Activated T-cell treated with anti-CD3 and anti-CD28 coated beads for 4 hours (primary cell): ENCODE measurements at regions not wholly inside any gene's neighbourhood (a gene's known extent, or its start where the extent isn't known, plus 50 kb on each side); places are given as distances from the start of the nearest gene placed in this dataset.
"Not testable (repeated sequence)": the region's sequence is repeated elsewhere in the genome, so short reads cannot be mapped to it uniquely, and the experiment has no call there.

Source experiments
- DNase-seq: peaks from one replicate; pipeline ENCODE4 v3.0.0-alpha.2; 2020

DNA sequence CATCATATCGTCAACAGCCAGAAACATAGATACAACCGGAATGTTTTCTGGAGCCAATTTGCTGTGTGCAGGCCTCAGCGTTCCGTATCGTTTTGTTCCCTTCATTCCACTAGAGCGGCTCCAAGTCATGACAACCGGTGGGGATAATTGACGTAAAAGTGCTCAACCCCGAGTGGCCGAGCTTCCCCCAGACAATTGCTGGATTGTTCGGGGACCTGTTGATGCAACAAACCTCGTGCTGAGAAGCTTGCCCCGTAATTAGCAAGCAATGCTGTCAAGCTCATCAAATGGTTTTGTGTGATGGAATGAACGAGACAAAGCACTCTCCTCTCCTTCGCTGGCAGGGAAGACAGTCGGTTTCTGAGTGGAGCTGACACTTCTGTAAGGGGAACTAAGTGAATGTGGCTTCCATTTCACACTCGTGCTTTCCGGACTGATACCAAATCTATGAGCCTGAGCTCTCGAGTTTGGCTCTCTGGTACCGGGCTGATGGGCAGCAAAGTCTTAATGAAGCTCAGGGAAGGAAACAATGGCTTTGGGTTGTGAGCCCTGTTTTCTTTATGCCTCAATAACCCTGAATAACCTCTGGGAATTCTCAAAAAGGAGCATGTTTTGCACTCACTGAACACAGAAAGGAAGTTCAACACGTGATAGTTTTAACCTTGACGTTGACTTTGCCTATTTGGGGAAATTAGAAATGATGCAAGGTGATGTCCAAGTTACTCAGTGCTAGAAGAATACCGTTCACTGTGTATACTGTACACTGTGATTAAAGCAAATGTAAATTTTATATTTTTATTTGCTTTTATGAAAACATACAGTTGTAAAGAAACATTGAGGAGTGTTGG, 220.5 kb downstream of the BAMBI start:
- DNase-seq = no peak

- DNase-seq = no peak
Measured at GRCh38 chr10:28902215-28902614, 224.9 kb downstream of the BAMBI start.

DNA sequence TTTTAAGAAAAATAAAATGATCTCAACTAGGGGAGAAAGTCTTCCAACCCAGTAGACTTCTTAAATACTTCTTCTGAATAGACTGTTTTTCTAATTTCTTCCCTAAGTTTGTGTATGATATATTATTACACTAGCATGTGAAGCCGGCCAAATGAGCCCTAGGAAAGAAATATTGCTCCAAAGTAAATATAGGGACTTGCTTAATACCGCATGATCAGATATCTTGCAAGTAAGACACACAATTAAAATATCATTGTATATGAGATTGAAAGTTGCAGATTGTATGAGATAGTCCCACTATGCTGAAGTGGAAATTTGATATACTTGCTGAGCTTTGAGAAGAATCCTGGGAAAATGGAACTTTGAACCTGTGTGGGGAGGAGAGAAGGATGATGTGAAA, 225.7 kb downstream of the BAMBI start:
- no peak for DNase-seq

GRCh38 chr10:28903736-28904135, 226.4 kb downstream of the BAMBI start:
- no peak for DNase-seq

DNA sequence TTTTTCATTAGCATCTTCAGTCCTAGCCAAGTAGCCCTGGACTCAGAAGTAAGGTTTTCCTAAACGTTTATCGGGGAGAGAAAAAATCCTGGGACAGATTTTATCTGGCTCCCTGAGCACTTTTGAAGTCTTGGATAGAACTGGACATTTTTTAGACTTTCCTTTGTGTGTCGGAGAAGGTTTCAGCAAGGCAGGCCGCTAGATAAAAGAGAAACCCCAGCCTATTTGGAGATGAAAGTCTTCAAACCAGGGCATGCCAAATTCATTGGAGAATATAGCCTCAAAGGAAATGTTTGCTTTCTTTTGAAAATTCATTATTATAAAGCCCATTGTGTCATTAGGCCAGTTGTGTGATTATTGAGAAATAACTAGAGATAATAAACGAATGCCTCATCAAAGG, 228.1 kb downstream of the BAMBI start:
- DNase-seq = no peak

- no peak for DNase-seq
Measured at GRCh38 chr10:28906011-28906411, 228.7 kb downstream of the BAMBI start.

DNA sequence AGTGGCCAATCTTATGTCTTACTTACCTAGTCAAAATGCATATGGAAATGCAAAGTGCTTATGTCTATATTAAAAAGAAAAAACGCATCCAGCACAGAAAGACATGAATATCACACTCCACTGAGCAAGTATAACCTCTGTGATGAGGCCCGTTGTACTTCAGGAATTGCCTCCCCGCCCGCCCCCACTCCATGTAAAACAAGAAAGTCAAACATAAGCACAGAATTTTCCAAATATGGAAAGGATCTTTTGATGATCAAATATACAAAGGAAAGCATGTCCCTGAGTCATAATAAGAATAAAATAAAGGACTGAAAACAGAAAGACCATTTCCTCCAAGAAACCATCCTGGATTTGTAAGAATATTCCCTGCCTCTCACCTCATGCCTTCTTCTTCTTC, 229.1 kb downstream of the BAMBI start:
- no peak for DNase-seq

GRCh38 chr10:28906934-28907333, 229.6 kb downstream of the BAMBI start:
- no peak for DNase-seq

- no peak for DNase-seq
Measured at GRCh38 chr10:28909875-28910274, 232.6 kb downstream of the BAMBI start.

DNA sequence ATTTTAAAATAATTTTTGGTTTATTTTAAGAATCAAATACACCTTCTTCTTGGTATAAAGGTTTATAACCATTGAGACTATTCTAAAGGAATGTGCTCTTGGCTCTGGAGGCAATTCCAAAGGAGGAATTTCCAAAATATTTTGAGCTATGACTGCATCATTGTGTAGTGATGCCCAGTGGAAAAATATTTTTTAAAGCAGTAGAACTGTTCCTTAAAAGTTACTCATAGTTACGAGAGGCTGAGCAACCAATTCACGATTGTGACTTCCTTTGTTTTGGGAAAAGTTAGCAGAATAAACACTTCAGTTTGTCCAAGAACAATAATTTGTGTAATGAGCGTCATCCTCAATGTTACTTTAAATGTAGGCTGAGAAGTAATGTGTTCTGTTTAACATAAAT, 233.6 kb downstream of the BAMBI start:
- no peak for DNase-seq

DNA sequence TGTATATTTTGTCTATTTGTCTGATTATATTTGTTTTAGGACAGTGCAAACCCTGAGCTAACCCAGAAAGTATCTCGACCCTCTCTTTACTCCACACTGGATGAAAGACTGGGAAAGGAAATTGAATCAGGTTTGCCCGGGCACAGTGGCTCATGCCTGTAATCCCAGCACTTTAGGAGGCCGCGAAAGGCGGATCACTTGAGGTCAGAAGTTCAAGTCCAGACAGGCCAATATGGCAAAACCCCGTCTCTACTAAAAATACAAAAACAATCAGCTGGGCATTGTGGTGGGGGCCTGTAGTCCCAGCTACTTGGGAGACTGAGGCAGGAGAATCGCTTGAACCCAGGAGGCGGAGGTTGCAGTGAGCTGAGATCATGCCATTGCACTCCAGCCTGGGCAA, 234.2 kb downstream of the BAMBI start:
- not testable (repeated sequence) for DNase-seq

DNA sequence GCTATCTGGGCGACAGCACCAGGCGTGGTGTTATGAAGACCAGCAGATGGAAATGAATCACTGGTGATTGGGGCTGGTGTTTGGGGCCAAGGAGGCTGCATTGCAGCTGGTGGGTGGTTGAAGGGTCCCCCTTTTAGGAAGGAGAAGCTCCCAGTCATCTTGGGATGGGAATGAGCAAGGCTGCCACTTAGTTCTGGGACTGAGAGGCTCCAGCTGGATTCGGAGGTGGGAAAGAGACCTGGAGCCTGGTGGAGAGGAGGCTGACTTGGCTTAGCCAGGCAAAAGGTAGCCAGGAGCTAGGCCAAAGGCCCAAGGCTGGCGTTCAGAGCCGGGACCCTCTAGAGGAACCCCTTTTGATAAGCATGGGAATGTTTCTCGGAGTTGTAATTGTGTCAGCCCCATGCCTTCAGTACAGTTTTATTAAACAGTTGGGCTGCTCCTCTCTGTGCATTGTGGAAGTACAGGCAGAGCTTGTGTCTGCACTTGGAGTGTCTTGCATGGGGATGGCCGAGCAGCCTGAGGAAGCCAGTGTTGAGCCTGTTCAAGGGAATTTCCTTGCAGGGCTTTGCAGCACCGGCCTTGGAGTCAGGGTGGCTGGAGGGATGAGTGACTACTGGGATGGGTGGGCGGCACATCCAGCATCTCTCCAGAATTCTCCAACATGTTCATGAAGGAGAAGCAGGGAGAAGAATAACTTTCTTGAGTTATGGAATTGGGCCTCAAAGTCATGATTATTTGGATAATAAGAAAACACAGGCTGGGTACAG, 234.9 kb downstream of the BAMBI start:
- no peak for DNase-seq

DNA sequence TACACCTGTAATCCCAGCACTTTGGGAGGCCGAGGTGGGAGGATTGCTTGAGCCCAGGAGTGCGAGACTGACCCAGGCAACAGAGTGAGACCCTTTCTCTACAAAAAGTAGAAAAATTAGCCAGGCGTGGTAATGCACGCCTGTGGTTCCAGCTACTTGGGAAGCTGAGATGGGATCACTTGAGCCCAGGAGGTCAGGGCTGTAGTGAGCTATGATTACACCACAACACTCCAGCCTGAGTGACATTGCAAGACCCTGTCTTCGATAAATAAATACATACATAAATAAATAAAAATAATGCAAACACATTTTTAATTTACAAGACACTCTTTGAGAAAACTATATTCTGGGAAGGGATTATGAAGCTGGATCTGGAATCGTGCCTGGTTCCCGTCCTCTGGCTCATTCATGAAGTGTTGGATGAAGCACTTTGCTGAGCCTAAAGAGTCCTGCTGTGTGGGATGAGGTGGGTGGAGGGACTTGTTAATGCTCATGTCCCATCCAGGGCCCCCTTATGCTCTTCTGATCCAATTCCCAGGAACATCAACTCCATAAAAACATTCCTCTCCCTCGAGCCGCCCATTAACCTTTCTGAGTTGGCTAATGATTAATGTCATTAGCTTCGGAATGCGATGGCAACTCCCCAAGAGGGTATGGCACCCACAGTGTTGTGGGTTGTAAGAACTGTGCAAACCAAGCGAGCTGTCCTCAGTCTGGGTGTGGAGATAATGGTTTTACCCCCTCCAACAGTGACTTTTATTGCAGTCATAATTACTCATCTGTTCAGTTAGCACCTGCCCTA, 236.3 kb downstream of the BAMBI start:
- no peak for DNase-seq

GRCh38 chr10:28914701-28915100, 237.4 kb downstream of the BAMBI start:
- no peak for DNase-seq

- no peak for DNase-seq
Measured at GRCh38 chr10:28915989-28916588, 238.8 kb downstream of the BAMBI start.

DNA sequence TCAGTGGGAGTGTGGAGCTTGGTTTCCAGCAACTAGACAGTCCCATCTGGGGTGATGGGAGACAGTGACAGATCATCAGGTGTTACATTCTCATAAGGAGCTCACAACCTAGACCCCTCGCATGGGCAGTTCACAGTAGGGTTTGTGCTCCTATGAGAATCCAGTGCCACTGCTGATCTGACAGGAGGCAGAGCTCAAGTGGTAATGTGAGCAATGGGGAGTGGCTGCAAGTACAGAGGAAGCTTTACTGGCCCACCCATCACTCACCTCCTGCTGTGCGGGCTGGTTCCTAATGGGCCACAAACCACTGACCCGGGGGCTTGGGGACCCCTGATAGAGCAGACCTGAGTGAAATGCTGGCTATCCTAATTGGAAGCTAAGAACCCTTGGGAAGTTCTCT, 242.8 kb downstream of the BAMBI start:
- DNase-seq = no peak

- DNase-seq = no peak
Measured at GRCh38 chr10:28922127-28922526, 244.8 kb downstream of the BAMBI start.

DNA sequence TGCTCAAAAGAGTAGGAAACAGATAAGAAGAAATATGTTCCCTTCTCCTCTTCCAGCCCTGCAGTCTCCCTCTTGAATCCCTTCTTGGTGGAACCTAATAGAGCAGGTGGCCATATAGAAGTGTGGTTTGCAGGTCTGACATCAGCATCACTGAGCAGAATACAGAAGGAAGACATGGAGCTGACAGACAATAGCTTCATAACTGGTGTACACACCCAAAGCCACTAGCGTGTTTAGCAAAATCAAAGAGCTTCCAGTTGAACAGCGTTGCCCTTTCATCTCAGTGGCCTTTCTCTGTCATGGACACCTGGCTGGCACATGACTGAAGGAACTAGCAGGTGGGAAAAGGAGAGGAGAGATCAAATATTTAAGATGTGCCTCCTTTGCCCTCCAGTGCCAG, 245.5 kb downstream of the BAMBI start:
- no peak for DNase-seq

- DNase-seq = no peak
Measured at GRCh38 chr10:28924717-28925116, 247.4 kb downstream of the BAMBI start.

DNA sequence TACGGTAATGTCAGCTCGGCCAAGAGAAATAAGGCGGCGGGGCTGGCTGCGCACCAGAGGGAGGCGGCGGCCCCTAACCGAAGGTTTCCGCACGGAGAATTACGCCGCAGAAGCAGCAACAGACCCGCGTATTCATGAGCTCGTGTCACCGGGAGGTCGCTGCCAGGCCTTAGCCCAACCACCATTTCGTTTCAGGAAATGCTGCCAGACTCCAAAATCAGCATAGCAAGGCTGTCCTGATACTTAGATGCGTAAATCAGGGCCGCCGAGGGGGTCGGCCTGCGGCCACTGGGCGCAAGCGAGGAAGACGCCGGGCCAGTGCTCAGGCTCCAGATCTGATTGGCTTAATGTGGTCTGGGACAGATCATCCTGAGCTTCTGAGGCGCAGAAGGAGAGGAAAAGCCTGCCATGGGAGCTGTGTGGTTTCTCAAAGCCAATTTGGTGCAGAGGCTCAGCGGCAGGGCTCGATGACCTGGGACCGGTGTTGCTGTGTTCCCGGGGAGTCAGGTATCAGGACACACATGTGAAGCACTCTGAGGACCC, 247.9 kb downstream of the BAMBI start:
- no peak for DNase-seq

GRCh38 chr10:28926932-28927331, 249.6 kb downstream of the BAMBI start:
- no peak for DNase-seq

GRCh38 chr10:28928484-28928883, 251.2 kb downstream of the BAMBI start:
- no peak for DNase-seq

GRCh38 chr10:28929942-28930341, 252.6 kb downstream of the BAMBI start:
- DNase-seq = no peak
